HL-60/S4 treated with phorbol 12-myristate 13-acetate at 8.2 ng/mL for 4 days and 3 days (cell line): ENCODE measurements at regions not wholly inside any gene's neighbourhood (a gene's known extent, or its start where the extent isn't known, plus 50 kb on each side); places are given as distances from the start of the nearest gene placed in this dataset.

Experiments
- in situ Hi-C: fragments of 300-500 bp; cut with MboI; formaldehyde crosslinking; loops from 2 replicates; pipeline ENCODE4 v1.15.0; 2022; ENCODE audit warnings: low sequenced_read_pairs

- in situ Hi-C loops = no loop called here
These were observed 400.9 kb upstream of the MCTP2 start for GRCh38 chr15:93830221-93831080.

GRCh38 chr15:93829115-93829870 lies 402.1 kb upstream of the MCTP2 start:
- in situ Hi-C loops = no loop called here

DNA sequence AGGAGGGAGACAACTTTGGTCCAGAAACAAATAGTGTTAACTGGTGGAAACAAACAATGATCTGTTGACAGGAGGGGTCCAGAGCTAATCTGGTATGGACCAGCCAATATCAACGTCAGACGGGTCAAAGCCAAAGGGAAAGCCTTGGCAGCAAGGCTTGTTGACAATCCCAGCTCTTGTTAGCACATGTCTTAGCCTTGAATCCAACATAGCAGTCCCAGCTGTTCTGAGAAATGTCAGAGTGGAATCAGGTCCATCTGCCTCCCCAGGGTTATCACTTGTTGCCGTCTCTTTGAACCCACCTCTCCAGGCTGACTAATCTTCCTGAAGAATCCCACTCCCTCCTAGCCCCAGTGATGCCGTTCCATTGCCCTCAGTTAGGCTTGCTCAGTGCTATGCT lies 404.6 kb upstream of the MCTP2 start:
- in situ Hi-C loops = no loop called here

GRCh38 chr15:93826293-93826692 lies 405.1 kb upstream of the MCTP2 start:
- in situ Hi-C loops = no loop called here

DNA sequence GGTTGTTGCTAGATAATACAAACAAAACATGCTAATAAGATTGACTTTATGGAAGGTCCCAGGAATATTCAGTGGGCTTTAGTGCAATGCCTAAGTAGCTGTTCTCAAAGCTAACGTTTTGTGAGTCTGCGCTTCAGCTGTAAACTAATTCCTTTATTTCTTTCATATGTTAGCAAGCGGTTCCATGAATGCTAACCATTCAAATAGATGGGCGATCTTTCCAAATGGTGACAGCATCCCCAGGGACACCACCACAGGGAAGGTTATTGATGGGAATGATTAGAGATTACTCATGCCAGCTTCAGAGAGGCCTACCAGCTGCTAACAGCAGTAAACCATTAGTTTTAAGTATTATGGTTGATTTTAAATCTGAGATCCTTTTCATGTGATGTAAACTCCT lies 405.7 kb upstream of the MCTP2 start:
- in situ Hi-C loops = no loop called here

GRCh38 chr15:93823971-93824913 lies 407.1 kb upstream of the MCTP2 start:
- in situ Hi-C loops = no loop called here

GRCh38 chr15:93820566-93820965 lies 410.8 kb upstream of the MCTP2 start:
- in situ Hi-C loops = no loop called here

- in situ Hi-C loops = no loop called here
These were observed 411.5 kb upstream of the MCTP2 start for GRCh38 chr15:93819826-93820225.

- in situ Hi-C loops = no loop called here
These were observed 414.5 kb upstream of the MCTP2 start for GRCh38 chr15:93816815-93817214.

- in situ Hi-C loops = no loop called here
These were observed 420.1 kb upstream of the MCTP2 start for GRCh38 chr15:93811305-93811704.

GRCh38 chr15:93809516-93809915 lies 421.8 kb upstream of the MCTP2 start:
- in situ Hi-C loops = no loop called here

- in situ Hi-C loops = no loop called here
These were observed 427.8 kb upstream of the MCTP2 start for GRCh38 chr15:93803421-93804152.

- in situ Hi-C loops = no loop called here
These were observed 430.2 kb upstream of the MCTP2 start for GRCh38 chr15:93801206-93801605.

- in situ Hi-C loops = no loop called here
These were observed 430.6 kb upstream of the MCTP2 start for GRCh38 chr15:93800805-93801204.

GRCh38 chr15:93789441-93789840 lies 441.9 kb upstream of the MCTP2 start:
- in situ Hi-C loops = no loop called here

GRCh38 chr15:93780073-93780472 lies 451.3 kb upstream of the MCTP2 start:
- in situ Hi-C loops = no loop called here

GRCh38 chr15:93779341-93779740 lies 452.0 kb upstream of the MCTP2 start:
- in situ Hi-C loops = no loop called here

- in situ Hi-C loops = no loop called here
These were observed 459.9 kb upstream of the MCTP2 start for GRCh38 chr15:93771196-93772030.

DNA sequence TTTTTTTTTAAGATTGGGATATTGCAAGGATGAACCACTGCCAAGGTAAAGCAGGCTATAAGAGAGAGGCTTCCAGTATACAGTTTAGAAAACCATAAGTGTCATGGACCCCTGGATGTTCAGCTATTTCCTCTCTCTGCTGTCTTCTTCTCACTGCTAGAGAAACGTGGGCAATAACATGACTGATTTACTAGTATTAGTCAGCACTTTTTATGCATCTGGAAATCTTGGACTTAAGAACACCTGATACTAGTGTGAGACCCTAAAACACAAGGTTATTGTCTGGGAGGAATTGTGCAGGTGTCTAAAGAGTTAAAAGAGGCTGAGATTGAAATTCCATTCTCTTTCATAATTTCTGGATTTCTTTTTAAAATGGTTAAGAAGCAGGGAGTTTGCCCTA lies 460.6 kb upstream of the MCTP2 start:
- in situ Hi-C loops = no loop called here

- in situ Hi-C loops = no loop called here
These were observed 469.3 kb upstream of the MCTP2 start for GRCh38 chr15:93762036-93762435.
